Astrocyte (in vitro differentiated cells and primary cell): ENCODE measurements at regions not wholly inside any gene's neighbourhood (a gene's known extent, or its start where the extent isn't known, plus 50 kb on each side); places are given as distances from the start of the nearest gene placed in this dataset.

Experiments used
- CTCF ChIP-seq: IDR thresholded peaks from 2 replicates; pipeline ENCODE4 v1.5.1; 2011; ENCODE audit warnings: low read depth, mild to moderate bottlenecking, inconsistent platforms, low read length, moderate library complexity; ENCODE audit not compliant: insufficient read depth
- EZH2 ChIP-seq: IDR thresholded peaks from 2 replicates; pipeline ENCODE4 v1.6.1; 2012; ENCODE audit warnings: mild to moderate bottlenecking, low read length, inconsistent platforms; ENCODE audit not compliant: insufficient read depth

GRCh38 chr4:84433633-84434222 is 65.4 kb downstream of the NKX6-1 start:
- TF ChIP-seq CTCF: no peak
- no peak for TF ChIP-seq EZH2
